ENCODE measurements at regions not wholly inside any gene's neighbourhood (a gene's known extent, or its start where the extent isn't known, plus 50 kb on each side); places are given as distances from the start of the nearest gene placed in this dataset.

DNA sequence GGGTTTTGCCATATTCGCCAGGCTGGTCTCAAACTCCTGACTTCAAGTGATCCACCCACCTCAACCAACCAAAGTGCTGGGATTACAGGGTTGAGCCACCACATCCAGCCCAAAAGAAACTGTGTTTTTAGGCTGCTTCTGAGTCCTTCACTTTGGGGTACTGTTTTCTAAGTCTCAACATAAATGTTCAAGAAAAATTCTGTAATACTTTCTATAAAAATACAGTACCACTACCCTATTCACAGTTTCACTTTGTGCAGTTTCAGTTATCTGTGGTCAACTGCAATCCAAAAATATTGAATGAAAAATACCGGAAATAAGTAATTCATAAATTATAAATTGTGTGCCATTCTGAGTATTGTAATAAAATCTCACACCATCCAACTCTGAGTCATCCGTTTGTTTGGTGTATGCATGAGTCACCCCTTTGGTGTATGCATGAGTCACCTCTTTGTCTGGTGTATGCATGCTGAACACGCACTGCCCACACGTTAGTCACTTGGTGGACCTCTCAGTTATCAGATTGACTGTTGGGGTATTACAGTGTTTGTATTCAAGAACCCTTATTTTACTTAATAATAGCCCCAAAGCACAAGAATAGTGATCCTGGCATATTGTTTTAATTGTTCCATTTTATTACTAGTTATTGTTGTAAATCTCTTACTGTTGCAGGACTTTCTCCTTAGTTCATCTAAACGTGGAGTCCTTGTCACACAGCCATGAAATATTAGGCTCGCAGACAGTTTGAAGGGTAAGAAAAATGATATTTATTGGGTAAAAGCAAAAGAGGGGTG is 190.2 kb downstream of the FSCB start:
- Mint-ChIP-seq H3K27ac (no peak overlapping the region), H3K27me3 (no peaks in the 10 kb centered on the region), H3K4me1 (no peaks in the 10 kb centered on the region), H3K36me3 (no peaks in the 10 kb centered on the region), H3K9me3 (ENCODE audit: low read depth) (peaks cover 4% of the 10 kb centered on the region), H3K4me3 (no peak overlapping the region)
- peak; percentile 69 for ATAC-seq
- CTCF ChIA-PET: no interaction called here
- DNase-seq: peak; percentile 40

DNA sequence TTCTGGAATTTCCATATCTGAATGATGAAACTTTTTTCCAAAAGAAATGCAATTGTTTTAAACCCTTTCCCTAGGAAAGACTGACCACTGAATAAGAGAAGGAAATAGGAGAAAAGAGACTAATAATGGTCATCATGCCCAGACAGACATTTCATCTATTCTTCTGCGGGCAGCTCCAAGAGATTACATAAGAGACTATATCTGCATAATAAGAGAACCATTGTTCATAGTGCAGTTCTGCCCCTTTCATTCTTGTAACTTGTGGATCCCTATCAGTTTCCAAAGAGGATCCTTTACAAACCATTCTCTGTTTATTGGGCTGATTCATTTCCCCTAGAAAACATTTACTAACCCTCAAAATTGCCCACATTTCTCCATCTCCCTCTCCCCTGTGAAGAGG is 197.8 kb downstream of the FSCB start:
- Mint-ChIP-seq H3K4me3 (no peak overlapping the region), H3K4me1 (no peaks in the 10 kb centered on the region), H3K27ac (no peak overlapping the region), H3K27me3 (no peaks in the 10 kb centered on the region), H3K9me3 (ENCODE audit: low read depth) (peaks cover 9% of the 10 kb centered on the region), H3K36me3 (no peaks in the 10 kb centered on the region)
- CTCF ChIA-PET: no interaction called here
- ATAC-seq (no peak), DNase-seq (no peak)

DNA sequence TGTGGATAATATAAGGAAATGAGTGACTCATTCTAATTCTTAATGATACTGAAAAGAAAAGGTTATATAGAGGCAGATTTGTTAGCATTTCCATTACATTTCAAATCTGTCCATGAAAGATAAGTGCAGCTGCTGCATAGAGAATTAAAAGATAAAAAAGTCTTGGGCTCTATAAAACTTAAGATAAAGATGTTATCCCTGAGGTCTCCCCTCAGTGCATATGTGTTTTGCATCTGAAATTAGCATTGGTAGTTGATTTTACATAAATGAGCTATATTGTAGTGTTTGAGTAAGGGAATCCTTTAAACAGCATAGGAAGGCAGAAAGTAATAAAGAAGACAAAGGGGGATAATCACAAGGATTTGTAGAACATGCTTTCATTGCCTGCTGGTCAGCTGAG is 206.2 kb downstream of the FSCB start:
- Mint-ChIP-seq H3K27ac (no peak overlapping the region), H3K4me1 (no peaks in the 10 kb centered on the region), H3K9me3 (ENCODE audit: low read depth) (peaks cover 5% of the 10 kb centered on the region), H3K4me3 (no peak overlapping the region), H3K27me3 (no peaks in the 10 kb centered on the region), H3K36me3 (no peaks in the 10 kb centered on the region)
- CTCF ChIA-PET: no interaction called here
- DNase-seq (no peak), ATAC-seq (no peak)

DNA sequence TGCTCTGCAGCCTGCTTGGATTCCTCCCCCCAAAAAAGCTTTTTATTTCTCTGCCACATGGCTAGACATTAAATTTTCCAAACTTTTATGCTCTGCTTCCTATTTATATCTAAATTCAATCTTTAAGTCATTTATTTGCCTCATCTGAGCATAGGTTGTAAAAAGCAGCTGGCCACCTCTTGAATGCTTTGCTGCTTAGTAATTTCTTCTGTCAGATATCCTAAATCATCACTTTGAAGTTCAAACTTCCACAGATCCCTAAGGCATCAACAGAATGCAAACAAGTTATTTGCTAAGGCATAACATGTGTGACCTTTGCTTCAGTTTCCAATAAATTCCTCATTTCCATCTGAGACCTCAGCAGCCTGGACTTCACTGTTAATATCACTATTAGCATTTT is 209.6 kb downstream of the FSCB start:
- H3K4me3 Mint-ChIP-seq: no peak overlapping the region

DNA sequence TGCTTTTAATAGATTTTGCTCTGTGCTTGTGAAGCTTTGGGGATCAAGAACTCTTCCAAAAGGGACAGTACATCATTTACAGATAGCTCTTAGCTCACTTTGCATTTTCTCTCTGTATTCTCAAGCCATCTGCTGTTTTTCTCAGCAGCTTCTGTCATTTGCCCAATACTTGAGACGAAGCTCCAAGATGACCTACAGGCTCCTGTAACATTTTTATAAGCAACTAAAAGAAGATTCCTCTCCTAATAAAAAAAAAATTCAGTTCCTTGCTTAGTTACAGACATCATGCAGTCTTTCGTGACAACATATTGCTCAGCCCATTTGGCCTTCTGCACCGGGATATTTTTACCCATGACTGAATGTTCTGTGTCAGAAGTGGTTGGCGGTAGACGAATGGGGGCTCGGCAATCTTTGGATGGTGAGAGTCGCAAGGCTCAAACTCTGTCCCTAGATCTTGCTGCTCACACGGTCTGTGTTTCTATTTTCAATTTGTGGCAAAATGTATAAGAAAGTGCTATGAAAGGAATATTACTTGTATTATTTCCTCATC is 215.6 kb downstream of the FSCB start:
- Mint-ChIP-seq H3K4me3 (no peak overlapping the region), H3K4me1 (no peaks in the 10 kb centered on the region)
- ATAC-seq: no peak

More for the DNA sequence above, 209.6 kb downstream of the FSCB start:
- Mint-ChIP-seq H3K27me3 (no peaks in the 10 kb centered on the region), H3K36me3 (no peaks in the 10 kb centered on the region), H3K27ac (no peak overlapping the region), H3K9me3 (ENCODE audit: low read depth) (peaks cover 9% of the 10 kb centered on the region), H3K4me1 (no peaks in the 10 kb centered on the region)
- ATAC-seq (no peak), DNase-seq (no peak)
- CTCF ChIA-PET: no interaction called here

DNA sequence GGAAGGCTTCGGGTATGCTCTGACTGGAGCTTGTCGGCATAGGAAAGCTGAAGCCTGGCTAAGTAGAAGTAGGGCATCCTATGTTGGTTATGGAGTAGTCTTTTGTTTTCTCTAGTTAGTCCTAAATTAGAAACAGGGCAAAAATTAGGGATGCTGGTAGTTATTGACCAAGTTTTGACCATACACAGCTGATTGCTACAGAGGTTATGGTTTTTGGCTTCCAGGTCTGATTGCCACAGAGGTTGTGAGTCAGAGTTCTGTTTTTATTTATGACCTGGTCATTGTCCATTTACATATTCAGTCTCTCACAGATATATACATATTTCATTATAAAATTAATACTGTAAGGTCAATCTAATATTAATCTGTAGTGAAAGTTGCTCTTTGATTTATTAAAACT is 219.2 kb downstream of the FSCB start:
- Mint-ChIP-seq H3K27ac (no peak overlapping the region), H3K36me3 (no peaks in the 10 kb centered on the region), H3K27me3 (no peaks in the 10 kb centered on the region), H3K9me3 (ENCODE audit: low read depth) (no peaks in the 10 kb centered on the region), H3K4me3 (no peak overlapping the region), H3K4me1 (no peaks in the 10 kb centered on the region)
- no peak for ATAC-seq
- no peak for DNase-seq
- CTCF ChIA-PET: no interaction called here

More for the DNA sequence above, 215.6 kb downstream of the FSCB start:
- Mint-ChIP-seq H3K27ac (no peak overlapping the region), H3K36me3 (no peaks in the 10 kb centered on the region), H3K27me3 (no peaks in the 10 kb centered on the region), H3K9me3 (ENCODE audit: low read depth) (peaks cover 7% of the 10 kb centered on the region)
- no peak for DNase-seq
- CTCF ChIA-PET: interaction anchor here (1.1 kb wide), 1 partner anchor 26 kb away, joined by 3 read pairs; no protein-coding TSS in a partner anchor

DNA sequence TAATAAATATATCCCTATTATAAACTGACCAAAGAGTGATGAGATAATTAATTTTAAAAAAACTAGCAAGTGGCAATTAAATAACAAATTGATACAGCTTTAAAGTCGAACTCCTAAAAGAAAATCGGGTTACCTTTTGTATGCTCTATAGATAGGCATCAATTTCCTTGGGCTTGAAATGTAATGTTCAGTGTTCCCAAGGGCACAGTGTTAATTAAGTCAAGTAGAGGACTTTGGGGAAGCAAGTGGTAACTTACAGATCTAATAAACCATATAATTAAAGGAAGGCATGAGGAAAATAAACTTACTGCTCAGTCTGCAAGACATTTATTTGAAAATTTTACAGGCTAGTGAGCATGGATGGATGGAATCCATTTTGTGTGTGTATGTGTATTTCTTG is 220.9 kb downstream of the FSCB start:
- no peak overlapping the region for H3K4me3 Mint-ChIP-seq
- CTCF ChIA-PET: no interaction called here
- no peaks in the 10 kb centered on the region for H3K27me3 Mint-ChIP-seq
- DNase-seq (no peak), ATAC-seq (no peak)
- H3K27ac Mint-ChIP-seq: no peak overlapping the region
- H3K36me3 Mint-ChIP-seq: no peaks in the 10 kb centered on the region
- no peaks in the 10 kb centered on the region for H3K9me3 Mint-ChIP-seq (ENCODE audit: low read depth)
- no peaks in the 10 kb centered on the region for H3K4me1 Mint-ChIP-seq

DNA sequence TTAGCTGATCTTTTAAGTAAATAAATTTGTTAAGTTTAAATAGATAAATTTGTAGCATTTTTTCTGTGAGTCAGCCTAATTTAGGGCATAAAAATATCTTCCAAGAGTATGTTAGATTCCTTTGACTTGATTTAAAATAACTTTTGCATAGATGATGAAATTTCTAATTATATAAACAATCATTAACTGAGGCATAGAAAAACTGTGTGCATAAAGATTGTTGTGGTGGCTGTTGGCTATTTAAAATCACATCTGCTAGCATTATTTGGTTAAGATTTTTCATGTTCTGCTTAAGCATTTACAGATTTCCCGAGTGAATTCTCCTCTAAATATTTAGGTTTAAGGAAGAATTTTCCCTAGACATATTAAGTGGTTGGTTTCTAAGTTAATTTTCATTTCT is 223.2 kb downstream of the FSCB start:
- CTCF ChIA-PET: no interaction called here
- Mint-ChIP-seq H3K4me3 (no peak overlapping the region), H3K36me3 (no peaks in the 10 kb centered on the region), H3K9me3 (ENCODE audit: low read depth) (no peaks in the 10 kb centered on the region), H3K27me3 (no peaks in the 10 kb centered on the region), H3K27ac (no peak overlapping the region), H3K4me1 (no peaks in the 10 kb centered on the region)
- DNase-seq (no peak), ATAC-seq (no peak)

DNA sequence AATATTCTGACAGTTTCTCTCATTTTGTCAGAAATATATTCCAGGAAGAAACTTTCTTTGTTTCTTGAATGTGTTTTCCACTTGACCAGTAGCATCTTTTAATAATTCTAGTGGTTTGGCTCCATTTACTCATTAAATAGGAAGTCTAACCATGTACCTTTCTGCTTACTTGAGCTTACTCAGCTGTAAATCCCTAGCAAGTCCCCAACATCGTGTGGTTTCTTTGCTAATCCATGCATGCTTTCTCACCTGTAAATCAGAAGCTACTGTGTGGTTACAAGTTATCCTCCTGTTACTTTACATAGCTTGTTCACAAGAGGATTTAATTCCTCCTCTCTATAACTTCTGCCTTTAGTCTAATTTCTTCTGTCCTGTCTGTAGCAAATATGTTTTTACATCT is 227.7 kb downstream of the FSCB start:
- Mint-ChIP-seq H3K27ac (no peak overlapping the region), H3K27me3 (no peaks in the 10 kb centered on the region), H3K36me3 (no peaks in the 10 kb centered on the region), H3K4me3 (no peak overlapping the region), H3K9me3 (ENCODE audit: low read depth) (no peaks in the 10 kb centered on the region), H3K4me1 (no peaks in the 10 kb centered on the region)
- CTCF ChIA-PET: no interaction called here
- no peak for DNase-seq
- ATAC-seq: no peak

DNA sequence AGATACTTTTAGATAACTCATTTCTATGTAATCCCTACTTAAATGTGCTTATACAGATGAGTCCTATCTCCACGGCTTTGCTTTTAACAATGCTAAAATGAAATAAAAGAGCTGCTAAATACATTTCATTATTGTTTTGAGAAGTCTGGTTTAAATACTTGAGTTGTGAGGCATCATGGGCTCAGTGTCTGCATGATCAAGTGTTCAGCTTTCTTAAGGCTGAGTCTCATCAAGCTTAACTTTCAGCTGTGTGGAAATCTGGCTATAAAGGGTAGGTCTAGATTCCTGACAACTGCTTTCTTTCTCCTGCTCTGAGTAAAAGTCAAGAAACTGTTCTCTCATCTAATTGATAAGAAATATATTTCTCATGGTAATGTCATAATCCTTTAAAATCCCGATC is 235.4 kb downstream of the FSCB start:
- peaks cover 9% of the 10 kb centered on the region for H3K9me3 Mint-ChIP-seq (ENCODE audit: low read depth)

DNA sequence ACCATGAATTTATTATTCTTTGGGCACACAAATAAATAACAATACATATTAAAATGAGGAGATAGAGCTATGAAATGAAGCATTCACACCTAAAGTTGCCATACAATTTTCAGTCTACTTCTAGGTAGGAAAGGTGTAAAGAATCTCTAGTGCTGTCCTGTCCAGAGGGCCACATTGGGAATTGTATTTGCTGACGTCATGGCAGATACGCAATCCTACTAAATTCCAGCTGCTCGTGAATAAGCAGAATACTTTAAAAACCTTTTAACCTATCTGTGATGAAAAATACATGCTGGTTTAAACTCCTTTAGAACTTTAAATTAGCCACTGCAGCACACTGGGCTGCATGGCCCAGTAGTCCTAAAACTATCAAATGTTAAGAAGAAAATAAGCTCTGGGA is 236.1 kb downstream of the FSCB start:
- Mint-ChIP-seq H3K27me3 (no peaks in the 10 kb centered on the region), H3K9me3 (ENCODE audit: low read depth) (peaks cover 9% of the 10 kb centered on the region), H3K27ac (no peak overlapping the region), H3K4me1 (no peaks in the 10 kb centered on the region), H3K4me3 (no peak overlapping the region), H3K36me3 (no peaks in the 10 kb centered on the region)
- DNase-seq: no peak
- no peak for ATAC-seq
- CTCF ChIA-PET: no interaction called here

More for the DNA sequence above, 235.4 kb downstream of the FSCB start:
- H3K27ac Mint-ChIP-seq: no peak overlapping the region
- no peaks in the 10 kb centered on the region for H3K4me1 Mint-ChIP-seq
- no peak overlapping the region for H3K4me3 Mint-ChIP-seq
- no peak for DNase-seq
- H3K36me3 Mint-ChIP-seq: no peaks in the 10 kb centered on the region
- H3K27me3 Mint-ChIP-seq: no peaks in the 10 kb centered on the region
- CTCF ChIA-PET: no interaction called here
- no peak for ATAC-seq

DNA sequence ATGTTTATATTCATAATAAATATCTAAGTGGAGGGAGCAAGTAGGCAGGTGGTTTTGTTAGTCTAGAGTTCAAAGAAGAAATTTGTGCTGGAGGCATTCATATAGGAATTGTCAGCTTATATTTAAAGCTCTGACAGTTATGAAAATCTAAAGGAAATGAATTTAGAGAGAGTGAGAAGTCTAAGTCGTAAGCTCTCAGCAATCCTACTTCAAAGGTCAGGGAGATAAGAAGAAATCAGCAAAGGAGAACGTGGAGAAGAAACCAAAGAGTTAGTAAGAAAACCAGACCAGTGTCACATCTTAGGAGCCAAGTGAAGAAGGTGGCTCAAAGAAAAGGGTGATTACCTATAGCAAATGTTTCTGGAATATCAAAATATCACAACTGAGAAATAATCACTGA is 241.8 kb downstream of the FSCB start:
- no peaks in the 10 kb centered on the region for H3K36me3 Mint-ChIP-seq
- no peaks in the 10 kb centered on the region for H3K4me1 Mint-ChIP-seq
- DNase-seq: no peak
- no peak overlapping the region for H3K4me3 Mint-ChIP-seq
- no peak overlapping the region for H3K27ac Mint-ChIP-seq
- H3K27me3 Mint-ChIP-seq: no peaks in the 10 kb centered on the region
- peaks cover 23% of the 10 kb centered on the region for H3K9me3 Mint-ChIP-seq (ENCODE audit: low read depth)
- CTCF ChIA-PET: interaction anchor here (1.3 kb wide), 1 partner anchor 26 kb away, joined by 3 read pairs; no protein-coding TSS in a partner anchor
- ATAC-seq: no peak

DNA sequence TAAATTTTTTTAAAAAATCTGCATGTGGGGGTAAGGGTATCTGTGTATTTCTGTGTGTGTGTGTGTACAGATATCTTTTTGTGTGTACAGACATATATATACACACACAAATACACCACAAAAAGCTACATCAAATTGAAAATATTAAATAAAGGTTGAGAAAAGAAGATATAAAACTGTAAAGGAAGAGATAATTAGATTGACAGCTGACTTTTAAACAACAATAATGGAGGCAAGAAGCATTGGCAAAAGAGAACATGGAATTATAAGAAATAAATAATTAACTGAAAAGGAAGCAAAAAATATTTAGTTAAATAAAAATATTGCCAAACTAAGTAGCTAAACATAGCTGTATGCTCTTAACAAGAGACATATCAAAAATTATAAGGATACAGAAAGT is 291.4 kb downstream of the FSCB start:
- Mint-ChIP-seq H3K27ac (no peak overlapping the region), H3K27me3 (no peaks in the 10 kb centered on the region), H3K9me3 (ENCODE audit: low read depth) (peaks cover 4% of the 10 kb centered on the region), H3K4me1 (no peaks in the 10 kb centered on the region), H3K4me3 (no peak overlapping the region), H3K36me3 (no peaks in the 10 kb centered on the region)
- ATAC-seq (no peak), DNase-seq (no peak)
- CTCF ChIA-PET: no interaction called here

DNA sequence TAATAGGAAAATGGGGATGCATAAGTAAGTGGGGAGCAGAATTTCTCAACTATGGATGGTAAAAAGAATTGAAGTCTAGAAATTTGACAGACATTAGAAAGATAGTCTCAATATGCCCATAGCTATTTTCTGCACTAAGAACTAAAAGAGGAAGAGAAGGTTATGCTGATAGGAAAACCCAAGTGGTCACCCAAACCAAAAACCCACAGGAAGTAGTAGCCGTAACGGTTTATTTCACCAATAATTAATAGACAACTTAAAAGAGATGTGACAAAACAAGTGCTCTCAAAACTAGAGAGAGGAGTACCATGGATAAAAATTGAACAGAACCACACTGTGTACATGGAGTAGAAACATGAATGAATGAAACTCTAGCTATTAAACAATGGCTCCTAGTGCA is 295.4 kb downstream of the FSCB start:
- Mint-ChIP-seq H3K4me3 (no peak overlapping the region), H3K9me3 (ENCODE audit: low read depth) (peaks cover 4% of the 10 kb centered on the region), H3K27ac (no peak overlapping the region), H3K27me3 (no peaks in the 10 kb centered on the region), H3K36me3 (no peaks in the 10 kb centered on the region), H3K4me1 (no peaks in the 10 kb centered on the region)
- ATAC-seq (no peak), DNase-seq (no peak)
- CTCF ChIA-PET: no interaction called here
